ENCODE measurements at regions not wholly inside any gene's neighbourhood (a gene's known extent, or its start where the extent isn't known, plus 50 kb on each side); places are given as distances from the start of the nearest gene placed in this dataset.

GRCh38 chr11:97110376-97110775 lies 720.6 kb downstream of the JRKL start:
- TF ChIP-seq, protein P1, sequence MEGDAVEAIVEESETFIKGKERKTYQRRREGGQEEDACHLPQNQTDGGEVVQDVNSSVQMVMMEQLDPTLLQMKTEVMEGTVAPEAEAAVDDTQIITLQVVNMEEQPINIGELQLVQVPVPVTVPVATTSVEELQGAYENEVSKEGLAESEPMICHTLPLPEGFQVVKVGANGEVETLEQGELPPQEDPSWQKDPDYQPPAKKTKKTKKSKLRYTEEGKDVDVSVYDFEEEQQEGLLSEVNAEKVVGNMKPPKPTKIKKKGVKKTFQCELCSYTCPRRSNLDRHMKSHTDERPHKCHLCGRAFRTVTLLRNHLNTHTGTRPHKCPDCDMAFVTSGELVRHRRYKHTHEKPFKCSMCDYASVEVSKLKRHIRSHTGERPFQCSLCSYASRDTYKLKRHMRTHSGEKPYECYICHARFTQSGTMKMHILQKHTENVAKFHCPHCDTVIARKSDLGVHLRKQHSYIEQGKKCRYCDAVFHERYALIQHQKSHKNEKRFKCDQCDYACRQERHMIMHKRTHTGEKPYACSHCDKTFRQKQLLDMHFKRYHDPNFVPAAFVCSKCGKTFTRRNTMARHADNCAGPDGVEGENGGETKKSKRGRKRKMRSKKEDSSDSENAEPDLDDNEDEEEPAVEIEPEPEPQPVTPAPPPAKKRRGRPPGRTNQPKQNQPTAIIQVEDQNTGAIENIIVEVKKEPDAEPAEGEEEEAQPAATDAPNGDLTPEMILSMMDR (IDR thresholded peaks at IDR 0.05; ENCODE audit: low read depth, low read length), result no peak
- no peak for TF ChIP-seq MYC (IDR thresholded peaks at IDR 0.05; ENCODE audit: low read depth, low read length)
- no peak for TF ChIP-seq POLR2A (IDR thresholded peaks at IDR 0.05; ENCODE audit: extremely low read depth, insufficient read length)
- no peak for TF ChIP-seq MAX (IDR thresholded peaks at IDR 0.05; ENCODE audit: low read depth, low read length)

Data from NB4 (cell line).